Activated CD4-positive, alpha-beta T cell treated with anti-CD3 and anti-CD28 coated beads, Interleukin-10, Interleukin-2, amounts not matched to agents 100 ng/mL and 50 ng/mL, durations not matched to agents 16 hours and 8 hours (primary cell): ENCODE measurements at regions not wholly inside any gene's neighbourhood (a gene's known extent, or its start where the extent isn't known, plus 50 kb on each side); places are given as distances from the start of the nearest gene placed in this dataset.

Experiments
- DNase-seq: peaks from one replicate; pipeline ENCODE4 v3.0.0-alpha.2; 2020

DNA sequence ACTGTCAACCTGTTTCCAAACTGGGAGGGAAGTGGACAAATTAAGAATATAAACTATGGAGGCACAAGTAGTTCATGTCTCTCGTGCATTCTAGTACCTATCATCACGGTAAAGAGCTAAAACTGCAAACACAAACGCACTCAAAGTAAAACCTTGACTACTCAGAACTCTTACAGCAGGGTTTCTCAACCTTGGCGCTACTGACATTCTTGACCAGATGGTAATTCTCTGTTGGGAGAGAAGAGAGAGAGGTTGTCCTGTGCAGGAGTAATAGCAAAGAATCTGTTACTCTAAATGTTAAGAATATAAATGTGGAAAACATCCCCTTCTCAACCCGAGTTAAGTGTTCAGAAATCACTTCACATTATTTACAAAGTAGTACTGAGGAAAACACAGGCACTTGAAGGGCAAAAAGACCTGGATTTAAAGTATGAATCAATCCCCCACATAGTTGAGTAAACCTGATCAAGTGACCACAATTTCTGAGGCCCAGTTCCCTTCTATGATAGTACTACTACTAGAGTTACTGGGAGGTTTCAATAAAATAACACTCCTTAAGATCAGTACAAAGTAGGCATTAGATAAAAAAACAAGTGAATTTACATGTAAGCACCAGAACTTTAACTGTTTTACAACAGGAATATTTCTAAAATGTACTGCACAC is 73.1 kb upstream of the ARHGAP32 start:
- DNase-seq, result no peak

DNA sequence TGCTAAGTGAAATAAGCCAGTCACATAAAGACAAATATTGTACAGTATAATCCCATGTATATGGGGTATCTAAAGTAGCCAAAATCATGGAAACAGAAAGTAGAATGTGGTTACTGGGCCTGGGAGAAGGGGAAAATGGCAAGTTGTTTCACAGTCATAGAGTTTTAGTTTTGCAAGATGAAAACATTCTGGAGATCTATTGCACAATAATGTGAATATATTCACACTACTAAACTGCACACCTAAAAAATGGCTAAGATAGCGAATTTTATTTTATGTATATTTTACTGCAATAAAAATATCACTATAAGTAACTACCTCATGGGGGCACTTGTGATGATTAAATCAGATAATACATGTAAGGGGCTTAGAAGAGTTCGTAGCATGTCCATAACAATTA is 72.0 kb upstream of the ARHGAP32 start:
- no peak for DNase-seq

GRCh38 chr11:129260750-129261149 is 68.6 kb upstream of the ARHGAP32 start:
- DNase-seq, result no peak

DNA sequence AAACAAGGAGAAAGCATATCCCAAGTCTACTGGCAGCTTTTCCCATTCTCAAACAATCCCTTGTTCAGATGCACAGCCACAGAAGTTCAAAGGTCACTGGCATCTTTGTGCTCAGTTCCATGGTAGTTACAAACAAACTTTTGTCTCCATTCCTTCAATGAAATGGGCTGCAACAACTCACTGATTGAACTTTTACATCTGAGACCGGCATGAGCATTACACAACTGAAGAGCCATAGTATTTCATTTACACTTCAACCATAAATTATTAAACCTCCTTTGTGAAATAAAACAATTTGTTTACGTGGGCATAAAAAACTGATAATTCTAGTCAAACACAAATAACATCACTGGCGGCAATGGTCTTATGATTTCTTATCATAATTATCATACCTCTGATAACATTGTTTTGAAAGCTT is 67.8 kb upstream of the ARHGAP32 start:
- no peak for DNase-seq

DNA sequence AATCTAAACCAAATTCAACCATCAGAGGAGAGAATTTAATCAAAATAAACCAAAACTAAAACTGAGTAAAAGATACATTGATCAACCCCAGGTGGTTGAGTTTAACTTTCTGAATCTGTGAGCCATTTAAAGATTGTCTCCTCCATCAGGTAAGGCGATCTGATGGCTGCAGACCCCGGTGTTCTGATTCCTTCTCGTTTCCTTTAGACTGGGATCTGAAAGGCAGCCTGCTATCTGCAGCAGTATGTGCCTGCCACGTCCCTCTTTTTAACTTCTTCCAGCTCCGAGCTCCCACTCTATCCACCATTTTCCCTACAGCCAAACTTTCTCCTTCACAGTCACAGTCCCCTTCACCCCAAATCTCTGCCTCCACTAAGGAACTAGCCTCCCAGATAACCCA is 66.1 kb upstream of the ARHGAP32 start:
- DNase-seq, result no peak

- DNase-seq, result no peak
These were observed 65.4 kb upstream of the ARHGAP32 start for GRCh38 chr11:129257512-129257911.

GRCh38 chr11:129252621-129253020 is 60.5 kb upstream of the ARHGAP32 start:
- DNase-seq, result no peak

GRCh38 chr11:129251067-129251466 is 58.9 kb upstream of the ARHGAP32 start:
- no peak for DNase-seq

- DNase-seq, result no peak
These were observed 57.8 kb upstream of the ARHGAP32 start for GRCh38 chr11:129249923-129250322.

- DNase-seq, result no peak
These were observed 57.2 kb upstream of the ARHGAP32 start for GRCh38 chr11:129249351-129249750.

DNA sequence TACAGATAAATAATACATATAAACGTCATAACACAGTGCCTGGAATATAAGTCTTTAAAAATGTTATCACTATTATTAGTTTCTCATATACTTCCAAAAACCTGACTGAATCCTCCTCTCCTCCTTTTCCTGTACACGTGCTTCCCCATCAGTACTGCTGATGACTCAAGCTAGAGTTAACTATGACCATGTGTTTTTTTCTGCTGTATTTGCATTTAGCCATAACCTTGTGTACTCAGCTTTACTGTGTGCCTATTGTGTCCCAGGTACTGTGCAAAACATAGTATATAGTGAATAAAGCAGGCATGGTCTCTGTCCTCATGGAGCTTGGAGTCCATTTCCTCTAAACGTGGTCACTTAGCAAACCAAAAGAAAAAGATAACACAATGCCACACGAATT is 56.5 kb upstream of the ARHGAP32 start:
- DNase-seq, result no peak

DNA sequence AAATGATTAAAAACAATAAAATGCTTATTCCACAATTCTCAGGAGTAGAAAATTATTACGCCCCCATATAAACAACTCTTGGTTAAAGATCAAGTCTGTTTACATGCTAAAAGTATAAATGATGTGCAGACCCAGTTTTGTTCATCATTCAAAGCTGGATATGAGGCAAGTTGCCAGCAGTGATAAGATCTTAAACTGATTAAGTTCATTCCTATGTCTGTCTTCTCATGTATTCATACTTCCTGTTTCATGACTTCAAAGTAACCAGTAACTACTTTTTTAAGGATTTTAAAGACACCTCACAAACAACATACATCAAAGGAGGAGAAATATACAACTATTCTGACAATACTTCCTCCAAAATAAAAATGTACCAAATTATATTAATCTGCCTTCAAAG is 55.0 kb upstream of the ARHGAP32 start:
- DNase-seq, result peak; percentile 15

DNA sequence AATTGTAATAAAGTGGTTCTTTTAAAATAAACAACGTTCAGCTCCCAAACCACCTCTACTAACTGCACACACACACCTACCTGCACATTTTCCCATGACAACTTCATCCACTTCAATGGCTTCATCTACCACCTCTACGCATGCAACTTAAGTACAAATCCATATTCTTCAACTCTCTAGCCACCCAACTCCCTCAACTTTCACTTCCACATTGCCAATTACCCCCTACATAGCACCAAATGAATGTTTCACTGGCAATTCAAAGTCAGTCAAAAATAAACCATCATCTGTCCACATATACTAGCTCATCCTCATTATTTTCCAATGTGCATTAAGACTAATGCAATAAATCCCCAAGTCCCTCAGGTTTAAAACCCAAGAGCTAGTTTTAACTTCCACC is 50.7 kb upstream of the ARHGAP32 start:
- no peak for DNase-seq
